Right lobe of liver (tissue), 6 donors: ENCODE measurements at regions not wholly inside any gene's neighbourhood (a gene's known extent, or its start where the extent isn't known, plus 50 kb on each side); places are given as distances from the start of the nearest gene placed in this dataset.

Experiments used
- ATAC-seq, 4 donors: fragments of 200-7000 bp; cut with Tn5 transposase; one replicate each; pipeline ENCODE4 v1.9.1; 2020; ENCODE audit warnings: mild to moderate bottlenecking in 4 of 4, moderate library complexity in 4 of 4
- DNase-seq, 3 donors: peaks; one replicate each; pipeline ENCODE4 v3.0.0-alpha.2; 2020
- H3K27ac ChIP-seq, 3 donors: fragments of 200-600 bp; one replicate each; pipeline ENCODE4 v1.8.0; 2022
- H3K27me3 ChIP-seq, 2 donors: fragments of 200-600 bp; one replicate each; pipeline ENCODE4 v1.8.0; 2022
- H3K36me3 ChIP-seq, 4 donors: fragments of 200-600 bp; sonication (generic) in 1 of 4; one replicate each; pipeline versions ENCODE4 v1.5.1 to v1.8.0; 2017 to 2022; ENCODE audit warnings: control low read depth in 1 of 4
- H3K4me1 ChIP-seq, 4 donors: fragments of 200-600 bp; sonication (generic) in 1 of 4; one replicate each; pipeline versions ENCODE4 v1.5.1 to v1.8.0; 2017 to 2022; ENCODE audit warnings: control low read depth in 1 of 4
- H3K4me3 ChIP-seq, 3 donors: fragments of 200-600 bp; one replicate each; pipeline ENCODE4 v1.8.0; 2022
- H3K9me3 ChIP-seq, 4 donors: fragments of 200-600 bp; sonication (generic) in 1 of 4; one replicate each; pipeline versions ENCODE4 v1.5.1 to v1.8.0; 2017 to 2022; ENCODE audit warnings: control low read depth in 1 of 4
- POLR2A ChIP-seq: fragments of 450-650 bp; IDR thresholded peaks from one replicate; pipeline ENCODE4 v1.6.1; 2017; ENCODE audit warnings: antibody characterized with exemption, mild to moderate bottlenecking
- WGBS: methylation state at CpG from one replicate; pipeline ENCODE4 v1.1.6; 2018; ENCODE audit warnings: low coverage, low lambda C conversion rate; ENCODE audit not compliant: insufficient coverage; ENCODE audit errors: missing lambda C conversion rate; 5-methylcytosine and 5-hydroxymethylcytosine counted together
- intact Hi-C, 2 donors: fragments of 100-400 bp; cut with DNase I; formaldehyde crosslinking; loops; one replicate each; pipeline versions ENCODE4 v1.11.2 to v1.14.1; 2022
- TF ChIP-seq, protein P1 (sequence below), 4 donors: fragments of 200-600 bp in 3 of 4; fragments of 450-650 bp in 1 of 4; IDR thresholded peaks; one replicate each; pipeline versions ENCODE4 v1.5.1 to v1.8.0; 2016 to 2022; ENCODE audit warnings: antibody characterized with exemption in 4 of 4, mild to moderate bottlenecking in 2 of 4
- donor health status: DM: no; HTN: yes; CAD: no.
- donor health status: DM: no; HTN: no; CAD: no.
- donor health status: DM: no; HTN: no; CAD: no.
- donor health status: DM: no; HTN: yes; CAD: no.
- donor health status: DM: no; HTN: yes; CAD: no.

DNA sequence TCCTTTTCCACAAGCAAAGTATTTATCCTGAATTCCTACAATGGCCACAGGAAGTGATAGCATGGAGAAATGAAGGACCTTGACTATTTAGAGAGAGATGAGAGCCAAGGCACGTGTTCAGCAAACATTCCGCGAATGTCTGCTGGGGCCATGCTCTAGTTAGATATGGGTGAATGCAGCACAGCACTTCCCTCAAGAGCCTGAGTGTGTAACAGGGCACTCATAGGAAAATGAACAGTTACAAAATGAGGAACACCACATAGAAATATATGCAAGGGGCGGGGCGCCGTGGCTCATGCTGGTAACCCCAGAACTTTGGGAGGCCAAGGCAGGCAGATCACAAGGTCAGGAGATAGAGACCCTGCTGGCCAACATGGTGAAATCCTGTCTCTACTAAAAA, 406.9 kb downstream of the NR2F2 start:
- TF ChIP-seq POLR2A, result no peak
- TF ChIP-seq, protein P1, sequence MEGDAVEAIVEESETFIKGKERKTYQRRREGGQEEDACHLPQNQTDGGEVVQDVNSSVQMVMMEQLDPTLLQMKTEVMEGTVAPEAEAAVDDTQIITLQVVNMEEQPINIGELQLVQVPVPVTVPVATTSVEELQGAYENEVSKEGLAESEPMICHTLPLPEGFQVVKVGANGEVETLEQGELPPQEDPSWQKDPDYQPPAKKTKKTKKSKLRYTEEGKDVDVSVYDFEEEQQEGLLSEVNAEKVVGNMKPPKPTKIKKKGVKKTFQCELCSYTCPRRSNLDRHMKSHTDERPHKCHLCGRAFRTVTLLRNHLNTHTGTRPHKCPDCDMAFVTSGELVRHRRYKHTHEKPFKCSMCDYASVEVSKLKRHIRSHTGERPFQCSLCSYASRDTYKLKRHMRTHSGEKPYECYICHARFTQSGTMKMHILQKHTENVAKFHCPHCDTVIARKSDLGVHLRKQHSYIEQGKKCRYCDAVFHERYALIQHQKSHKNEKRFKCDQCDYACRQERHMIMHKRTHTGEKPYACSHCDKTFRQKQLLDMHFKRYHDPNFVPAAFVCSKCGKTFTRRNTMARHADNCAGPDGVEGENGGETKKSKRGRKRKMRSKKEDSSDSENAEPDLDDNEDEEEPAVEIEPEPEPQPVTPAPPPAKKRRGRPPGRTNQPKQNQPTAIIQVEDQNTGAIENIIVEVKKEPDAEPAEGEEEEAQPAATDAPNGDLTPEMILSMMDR (IDR thresholded peaks at IDR 0.05), result no peak
- Histone ChIP-seq H3K27ac (no peak overlapping the region), H3K4me3 (no peak overlapping the region), H3K36me3 (no peaks in the 10 kb centered on the region), H3K9me3 (no peaks in the 10 kb centered on the region), H3K27me3 (no peaks in the 10 kb centered on the region), H3K4me1 (peaks cover 0 to 13% (median 0%) of the 10 kb centered on the region in 4 donors)
- 61% methylated on average over 6 of the region's 6 CpGs for WGBS
- ATAC-seq (no peak), DNase-seq (no peak)
- intact Hi-C loops, result no loop called here

DNA sequence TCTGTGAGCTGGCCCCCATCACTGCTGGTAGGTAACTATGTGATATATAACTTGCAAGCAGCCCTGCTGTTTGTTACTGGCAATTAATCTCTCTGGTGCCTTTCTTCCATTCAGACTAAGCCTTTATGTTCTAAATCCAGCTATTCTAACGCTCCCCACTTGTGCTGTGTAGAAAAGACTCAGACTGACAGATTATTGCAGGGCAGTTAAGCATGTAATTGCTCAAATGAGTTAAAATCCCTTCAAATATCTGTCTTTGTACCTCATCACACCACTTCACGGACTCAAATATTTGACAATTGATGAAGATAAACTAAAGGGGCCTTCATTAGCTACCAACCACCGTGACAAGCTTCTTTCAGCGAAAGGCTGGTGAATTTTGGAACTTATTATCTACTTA, 416.2 kb downstream of the NR2F2 start:
- intact Hi-C loops, result no loop called here
- Histone ChIP-seq H3K4me3 (no peak overlapping the region), H3K27me3 (no peaks in the 10 kb centered on the region), H3K4me1 (no peaks in the 10 kb centered on the region), H3K9me3 (no peaks in the 10 kb centered on the region), H3K36me3 (no peaks in the 10 kb centered on the region), H3K27ac (no peak overlapping the region)
- ATAC-seq, result no peak
- TF ChIP-seq, protein P1 (IDR thresholded peaks at IDR 0.05), result no peak
- TF ChIP-seq POLR2A, result no peak
- 45% methylated on average over 4 of the region's 4 CpGs for WGBS
- DNase-seq, result no peak

DNA sequence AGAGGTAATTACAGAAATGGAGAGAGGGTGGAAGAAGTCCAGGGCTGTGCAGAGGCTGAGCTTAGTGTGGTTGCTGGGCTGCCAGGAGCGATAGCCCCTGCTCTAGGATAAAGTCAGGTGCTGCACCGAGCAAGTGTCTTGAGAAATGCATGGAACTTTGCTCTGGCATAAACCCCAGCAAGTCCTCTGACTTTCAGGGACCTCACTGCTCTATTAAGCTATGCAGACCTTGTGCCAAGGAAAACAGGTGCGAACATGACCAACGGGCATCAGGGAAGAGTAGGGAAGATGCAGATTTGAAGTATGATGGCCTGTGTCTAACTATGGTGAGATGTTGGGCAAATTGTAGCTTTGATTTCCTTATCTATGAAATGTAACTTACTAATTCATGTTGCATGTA, 416.8 kb downstream of the NR2F2 start:
- WGBS, result 63% methylated on average over 3 of the region's 4 CpGs
- no peak for TF ChIP-seq POLR2A
- TF ChIP-seq, protein P1 (IDR thresholded peaks at IDR 0.05), result no peak
- DNase-seq, result no peak

DNA sequence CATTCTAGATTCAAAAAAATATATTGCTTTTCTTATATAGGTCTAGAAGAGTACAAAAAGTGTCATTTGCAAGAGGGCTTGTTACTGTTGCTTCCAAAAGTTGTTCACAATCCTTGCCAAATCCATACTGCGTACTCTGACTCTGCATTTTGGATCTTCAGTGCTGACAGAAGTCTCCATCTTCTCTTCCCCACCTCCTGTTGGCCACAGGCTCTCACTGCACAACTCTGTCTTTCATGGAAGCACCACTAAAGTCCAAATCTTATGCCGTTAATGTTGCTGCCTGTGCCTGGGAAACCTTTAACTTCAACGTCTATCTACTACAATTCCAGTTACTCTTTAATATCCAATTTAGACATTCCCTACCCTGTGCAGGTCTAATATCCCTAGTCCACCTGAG, 419.9 kb downstream of the NR2F2 start:
- Histone ChIP-seq H3K9me3 (no peaks in the 10 kb centered on the region), H3K27me3 (no peaks in the 10 kb centered on the region), H3K4me1 (no peaks in the 10 kb centered on the region), H3K36me3 (no peaks in the 10 kb centered on the region), H3K27ac (no peak overlapping the region), H3K4me3 (no peak overlapping the region)
- 67% methylated on average over 3 of the region's 3 CpGs for WGBS
- intact Hi-C loops, result no loop called here
- TF ChIP-seq, protein P1 (IDR thresholded peaks at IDR 0.05), result no peak
- no peak for TF ChIP-seq POLR2A
- DNase-seq, result no peak
- ATAC-seq, result no peak

More for the DNA sequence above, 416.8 kb downstream of the NR2F2 start:
- Histone ChIP-seq H3K4me1 (no peaks in the 10 kb centered on the region), H3K27me3 (no peaks in the 10 kb centered on the region), H3K9me3 (no peaks in the 10 kb centered on the region), H3K4me3 (no peak overlapping the region), H3K27ac (no peak overlapping the region), H3K36me3 (no peaks in the 10 kb centered on the region)
- intact Hi-C loops, result no loop called here
- ATAC-seq, result no peak

DNA sequence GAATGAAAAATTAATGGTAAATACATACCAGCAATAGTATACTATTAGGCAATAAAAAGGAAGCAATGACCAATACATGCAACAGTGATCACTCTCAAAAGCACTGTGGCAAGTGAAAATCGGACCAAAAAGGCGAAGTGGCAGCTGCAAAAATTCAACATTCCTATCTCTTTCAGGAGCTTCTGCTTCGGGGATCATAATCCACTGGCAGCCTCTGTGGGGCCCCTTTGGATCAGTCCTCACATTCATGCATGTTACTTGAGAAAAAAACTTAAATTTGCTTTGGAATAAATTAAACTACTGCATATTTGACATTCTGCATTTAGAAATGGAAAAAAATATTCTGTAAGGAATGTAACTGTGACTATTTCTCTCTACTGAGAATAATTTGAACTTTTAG, 425.6 kb downstream of the NR2F2 start:
- TF ChIP-seq POLR2A, result no peak
- TF ChIP-seq, protein P1 (IDR thresholded peaks at IDR 0.05), result no peak
- H3K27me3 ChIP-seq, result no peaks in the 10 kb centered on the region
- intact Hi-C loops, result no loop called here
- DNase-seq, result no peak
- no peak overlapping the region for H3K4me3 ChIP-seq
- H3K9me3 ChIP-seq, result no peaks in the 10 kb centered on the region
- no peaks in the 10 kb centered on the region for H3K4me1 ChIP-seq
- H3K27ac ChIP-seq, result no peak overlapping the region
- no peaks in the 10 kb centered on the region for H3K36me3 ChIP-seq
- 63% methylated on average over 3 of the region's 3 CpGs for WGBS
- no peak for ATAC-seq
